Upper lobe of left lung (tissue), 4 donors: ENCODE measurements at regions not wholly inside any gene's neighbourhood (a gene's known extent, or its start where the extent isn't known, plus 50 kb on each side); places are given as distances from the start of the nearest gene placed in this dataset.

ENCODE experiments used
- CTCF ChIP-seq, 6 experiments: fragments of 450-650 bp in 4 of 6; fragments of 200-600 bp in 2 of 6; sonication (generic) in 2 of 6; IDR thresholded peaks; one replicate each; pipeline ENCODE4 v1.5.1; 2016 to 2019; ENCODE audit warnings: antibody characterized with exemption in 6 of 6
- POLR2A ChIP-seq, 4 donors: fragments of 450-650 bp; IDR thresholded peaks; one replicate each; pipeline ENCODE4 v1.5.1; 2016 to 2017; ENCODE audit warnings: antibody characterized with exemption in 4 of 4, mild to moderate bottlenecking in 2 of 4
- POLR2AphosphoS5 ChIP-seq, 2 donors: sonication (generic); formaldehyde crosslinking; IDR thresholded peaks; one replicate each; pipeline ENCODE4 v1.5.1; 2017; ENCODE audit warnings: antibody characterized with exemption in 2 of 2

- TF ChIP-seq POLR2A (IDR thresholded peaks at IDR 0.05) (no peak), CTCF (IDR thresholded peaks at IDR 0.05) (no peak), POLR2AphosphoS5 (IDR thresholded peaks at IDR 0.05) (no peak)
Measured at GRCh38 chr1:60863131-60863530, 219.2 kb upstream of the NFIA start.
